HG02759 (cell line): ENCODE measurements at regions not wholly inside any gene's neighbourhood (a gene's known extent, or its start where the extent isn't known, plus 50 kb on each side); places are given as distances from the start of the nearest gene placed in this dataset.

ENCODE experiments used
- ATAC-seq: cut with Tn5 transposase; IDR thresholded peaks from one replicate; pipeline ENCODE4 v1.9.1; 2021; ENCODE audit warnings: mild to moderate bottlenecking, moderate library complexity; ENCODE audit not compliant: unreplicated experiment

DNA sequence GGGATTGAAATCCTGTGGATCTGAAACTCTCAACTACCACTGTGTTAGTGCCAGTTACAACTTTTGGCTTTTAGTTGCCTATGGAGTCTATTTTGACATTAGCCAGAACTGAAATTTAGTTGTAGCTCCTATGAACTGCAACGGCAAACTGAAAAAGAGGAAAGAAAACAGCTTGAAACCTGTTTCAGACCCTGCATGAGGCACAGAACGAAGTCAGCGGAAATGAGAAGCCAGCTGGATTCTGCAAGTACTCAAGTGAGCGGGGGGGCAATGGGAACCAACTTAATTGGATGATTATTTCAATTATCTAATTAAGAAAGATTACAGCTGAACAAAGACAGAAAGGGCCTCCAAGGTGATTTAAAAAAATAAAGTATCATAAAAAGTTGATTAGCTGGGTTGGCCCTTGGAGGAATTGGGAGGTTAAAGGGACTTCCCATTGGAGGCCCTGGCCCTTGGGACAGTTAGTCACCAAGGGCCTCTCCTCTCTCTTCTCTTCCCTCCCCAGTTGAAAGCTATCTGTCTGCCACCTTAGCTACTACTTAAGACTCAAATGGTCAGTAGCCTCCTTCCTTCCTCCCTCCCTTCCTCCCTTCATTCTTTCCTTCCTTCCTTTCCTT is 352.1 kb downstream of the SHQ1 start:
- no peak for ATAC-seq

GRCh38 chr3:72494626-72495025 is 353.6 kb downstream of the SHQ1 start:
- no peak for ATAC-seq

GRCh38 chr3:72494130-72494529 is 354.1 kb downstream of the SHQ1 start:
- no peak for ATAC-seq

GRCh38 chr3:72492240-72492639 is 356.0 kb downstream of the SHQ1 start:
- no peak for ATAC-seq

DNA sequence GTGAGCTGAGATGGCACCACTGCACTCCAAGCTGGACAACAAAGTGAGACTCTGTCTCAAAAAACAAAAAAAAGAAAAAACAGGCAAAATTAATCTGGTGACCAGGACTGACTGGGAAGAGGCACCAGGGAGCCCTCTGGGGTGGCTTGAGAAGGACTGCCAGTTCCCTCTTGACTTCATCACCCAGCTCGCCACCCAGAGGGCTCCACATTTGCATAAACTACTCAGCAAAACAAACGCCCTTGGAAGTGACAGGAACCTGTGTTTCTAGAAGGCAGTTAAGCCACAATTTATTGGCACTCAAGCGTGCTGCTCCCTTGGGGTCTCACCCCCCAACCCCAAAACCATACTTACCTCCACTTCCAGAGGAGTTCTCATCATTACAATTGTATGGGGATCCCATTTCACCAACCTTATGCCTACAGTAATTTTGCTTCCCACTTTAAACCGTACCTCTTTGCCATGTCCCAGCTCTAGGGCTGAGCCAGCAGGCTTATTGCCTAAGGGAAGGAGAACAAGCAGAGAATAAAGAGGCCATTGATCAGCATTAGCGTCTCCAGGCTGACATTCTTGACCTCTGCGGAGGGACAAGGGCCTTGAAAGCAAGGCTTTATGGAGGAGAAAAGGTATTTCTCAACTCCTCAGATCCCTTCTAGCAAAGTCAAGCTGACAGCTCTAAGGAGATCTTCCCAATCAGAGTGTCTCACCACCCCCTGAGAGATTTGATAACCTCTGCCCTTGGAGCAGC is 357.4 kb downstream of the SHQ1 start:
- ATAC-seq = no peak

DNA sequence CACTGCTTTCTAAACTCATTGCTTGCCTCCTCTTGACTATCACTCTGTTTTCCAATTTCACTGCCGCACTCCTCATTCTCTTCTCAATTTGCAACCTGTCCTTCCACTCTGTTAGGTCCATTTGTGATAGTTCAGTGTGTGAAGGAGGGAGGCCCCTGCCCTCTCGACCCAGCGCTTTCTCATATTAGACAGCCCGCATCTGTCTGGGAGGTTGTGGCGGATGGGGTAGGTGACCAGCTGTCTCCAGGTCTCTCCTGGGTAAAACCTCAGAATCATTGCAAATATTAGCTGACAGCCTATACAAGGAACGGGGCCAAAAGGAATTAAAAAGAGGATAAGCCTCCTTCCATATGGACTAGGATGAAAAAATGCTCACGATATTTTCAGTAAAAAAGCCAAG is 358.3 kb downstream of the SHQ1 start:
- ATAC-seq = no peak

- ATAC-seq = no peak
Measured at GRCh38 chr3:72488738-72489035, 359.6 kb downstream of the SHQ1 start.

GRCh38 chr3:72487946-72488737 is 360.1 kb downstream of the SHQ1 start:
- no peak for ATAC-seq

DNA sequence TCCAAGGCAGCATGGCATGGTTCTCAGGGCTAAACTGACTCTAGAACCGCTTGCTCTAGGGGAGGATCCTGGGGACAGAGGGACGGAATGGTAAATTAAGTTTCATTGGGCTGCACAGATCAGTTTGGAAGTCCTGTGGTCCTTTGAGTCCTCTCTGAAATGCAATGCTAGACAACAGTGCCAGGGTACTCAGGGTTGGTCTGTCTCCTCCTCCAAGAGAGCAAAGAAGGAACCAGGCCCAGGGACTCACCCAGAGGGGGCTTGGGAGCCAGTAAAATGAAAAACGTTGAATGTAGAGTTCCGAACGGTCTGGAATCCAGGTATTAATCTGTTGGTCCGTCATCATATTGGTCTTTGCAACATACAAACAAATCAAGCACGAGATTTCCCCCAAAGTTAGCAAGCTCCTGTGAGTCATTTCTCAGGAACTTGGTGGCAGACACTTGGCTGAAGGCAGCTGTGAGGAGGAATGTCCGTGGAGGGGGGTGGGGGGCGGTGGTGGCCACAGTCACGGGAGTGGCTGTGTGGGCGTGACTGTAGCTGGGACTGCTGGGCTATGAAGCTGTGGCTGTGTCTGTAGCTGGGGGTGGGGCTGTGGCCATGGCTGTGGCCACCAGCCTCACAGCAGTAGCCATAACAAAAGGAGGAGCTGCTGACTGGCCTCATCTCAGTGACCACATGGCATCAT is 361.0 kb downstream of the SHQ1 start:
- ATAC-seq = no peak

GRCh38 chr3:72485641-72486040 is 362.6 kb downstream of the SHQ1 start:
- no peak for ATAC-seq

GRCh38 chr3:72483554-72484104 is 364.6 kb downstream of the SHQ1 start:
- ATAC-seq = no peak

DNA sequence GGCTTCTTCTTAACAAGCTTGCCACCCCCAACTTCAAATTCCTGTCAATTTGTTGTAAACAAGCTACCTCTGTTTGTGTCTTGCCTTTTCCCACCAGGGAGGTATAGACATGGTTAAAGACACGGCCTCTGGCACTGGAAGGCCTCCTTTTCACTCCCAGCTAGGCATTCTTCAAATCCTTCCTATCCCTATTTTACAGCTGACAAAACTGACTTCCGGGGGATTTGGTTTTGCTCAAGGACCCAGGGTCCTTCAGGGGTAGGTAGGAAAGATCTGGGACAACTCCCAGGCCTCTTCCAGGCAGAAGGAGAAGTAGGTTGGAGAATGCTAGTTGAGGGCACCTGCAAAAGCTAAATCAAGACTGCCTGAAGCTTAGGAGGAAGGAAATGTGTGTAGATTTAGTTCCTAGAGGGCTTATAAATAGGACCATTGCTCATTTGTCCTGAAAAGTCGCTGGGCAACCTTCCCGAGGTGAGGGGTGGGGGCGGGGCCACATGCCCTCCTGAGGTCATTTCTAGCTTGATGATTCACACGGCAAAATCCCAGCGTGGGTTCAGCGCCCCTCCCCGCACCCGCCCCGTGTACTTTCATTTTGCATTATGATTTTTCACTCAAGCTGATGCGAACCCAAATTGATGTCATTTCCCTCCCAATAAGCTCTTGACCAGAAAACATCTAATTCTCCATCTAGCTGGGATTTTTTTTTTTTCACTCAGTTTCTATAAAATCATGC is 365.5 kb downstream of the SHQ1 start:
- peak; percentile 67 for ATAC-seq

DNA sequence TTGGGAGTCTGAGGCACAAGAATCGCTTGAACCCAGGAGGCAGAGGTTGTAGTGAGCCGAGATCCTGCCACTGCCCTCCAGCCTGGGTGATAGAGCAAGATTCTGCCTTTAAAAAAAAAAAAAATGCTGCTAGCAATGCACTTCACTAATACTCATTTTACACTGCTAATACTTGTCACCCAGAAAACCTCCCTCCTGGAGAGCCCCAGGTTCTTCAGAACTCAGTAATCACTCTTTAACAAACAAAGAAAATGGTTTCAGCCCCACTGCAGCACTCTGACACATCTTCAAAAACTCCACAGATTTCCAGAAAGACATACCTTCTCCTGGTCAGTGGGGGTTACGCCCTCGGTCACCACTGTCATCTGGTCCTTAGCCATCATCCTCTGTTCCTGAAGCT is 366.7 kb downstream of the SHQ1 start:
- ATAC-seq = no peak

GRCh38 chr3:72480366-72480765 is 367.9 kb downstream of the SHQ1 start:
- ATAC-seq = no peak

DNA sequence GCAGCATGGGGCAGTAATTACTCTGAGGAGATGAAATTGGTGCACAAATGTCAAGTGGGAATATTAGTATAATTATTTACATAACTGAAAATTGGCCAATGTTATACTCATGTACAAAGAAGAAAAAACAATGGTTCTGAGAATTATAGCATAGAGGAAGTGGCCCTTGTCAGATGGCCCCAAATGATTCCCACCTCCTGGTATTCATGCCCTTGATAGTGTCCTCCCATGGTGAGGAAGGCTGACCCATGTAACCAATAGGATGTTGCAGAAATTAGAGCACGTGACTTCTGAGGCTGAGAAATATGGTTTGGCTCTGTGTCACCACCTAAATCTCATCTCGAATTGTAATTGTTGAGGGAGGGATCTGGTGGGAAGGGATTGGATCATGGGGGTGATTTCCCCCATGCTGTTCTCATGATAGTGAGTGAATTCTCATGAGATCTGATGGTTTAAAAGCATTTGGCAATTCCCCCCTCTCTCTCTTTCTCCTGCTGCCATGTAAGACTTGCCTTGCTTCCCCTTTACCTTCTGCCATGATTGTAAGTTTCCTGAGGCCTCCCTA is 368.5 kb downstream of the SHQ1 start:
- ATAC-seq = no peak

DNA sequence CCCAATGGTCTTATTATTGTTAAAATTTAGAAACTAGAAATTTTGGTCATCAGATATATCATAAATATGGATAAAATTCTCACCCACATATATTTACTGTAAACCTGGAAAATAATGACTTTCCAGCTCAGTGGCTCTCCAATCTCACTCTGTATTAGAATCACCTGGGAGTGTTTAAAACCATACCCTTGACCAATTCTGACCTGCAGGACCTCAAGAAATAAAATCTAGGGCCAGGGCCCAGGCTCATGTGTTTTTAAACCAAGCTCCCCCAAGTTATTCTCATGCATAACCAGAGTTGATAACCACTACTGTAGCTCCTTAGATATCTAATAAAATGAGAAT is 372.1 kb downstream of the SHQ1 start:
- ATAC-seq = no peak

DNA sequence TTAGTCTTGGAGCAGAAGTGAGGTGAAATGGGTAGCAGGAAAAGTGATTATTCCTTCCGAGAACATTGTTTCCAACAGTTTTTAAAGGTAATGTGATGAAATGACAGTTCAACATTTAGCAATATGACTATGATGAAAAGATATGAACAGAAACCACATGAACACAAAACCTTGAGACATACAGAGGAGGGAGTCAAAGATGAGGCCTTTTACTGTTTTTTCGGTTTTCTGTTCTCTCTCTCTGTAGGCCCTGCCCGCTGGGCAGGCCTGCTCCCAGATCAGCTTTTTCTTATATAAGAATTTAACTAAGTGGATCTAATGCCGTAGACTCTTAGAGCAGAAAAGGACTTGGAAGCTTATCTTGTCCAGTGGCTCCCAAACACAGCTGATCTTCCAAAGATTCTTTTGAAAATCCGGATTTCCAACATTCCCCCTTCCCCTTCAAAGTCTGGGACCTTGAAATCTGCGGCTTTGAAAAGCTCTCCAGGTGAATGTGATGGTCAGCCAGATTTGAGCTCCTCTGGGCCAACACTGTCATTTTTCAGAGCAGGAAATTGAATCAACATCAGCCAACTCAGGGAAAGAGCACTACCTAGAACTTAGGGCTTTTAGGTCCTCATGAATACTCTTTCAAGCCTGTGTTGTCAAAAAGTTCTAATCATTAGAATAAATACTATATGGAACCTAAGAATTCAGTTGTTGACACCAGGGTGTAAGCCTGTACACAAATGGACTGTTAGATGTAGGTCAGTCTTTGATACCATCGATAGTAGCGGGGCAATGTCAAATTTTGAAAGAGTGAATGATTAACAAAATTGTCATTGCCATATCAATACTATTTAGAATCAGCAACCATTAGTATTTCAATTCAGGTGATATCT is 372.7 kb downstream of the SHQ1 start:
- no peak for ATAC-seq

- no peak for ATAC-seq
Measured at GRCh38 chr3:72474775-72475174, 373.5 kb downstream of the SHQ1 start.

- peak; percentile 91 for ATAC-seq
Measured at GRCh38 chr3:72473156-72473555, 375.1 kb downstream of the SHQ1 start.
